GM12878 (cell line): ENCODE measurements at regions not wholly inside any gene's neighbourhood (a gene's known extent, or its start where the extent isn't known, plus 50 kb on each side); places are given as distances from the start of the nearest gene placed in this dataset.

Source experiments
- ATAC-seq: fragments of 200-7000 bp; cut with Tn5 transposase; 3 replicates; pipeline ENCODE4 v1.9.1; 2020; ENCODE audit warnings: mild to moderate bottlenecking, moderate library complexity
- BruUV-seq: library from RNA; stranded (reverse); fragments of 400-500 nt; replicated peaks from 2 replicates; lab custom pipeline; 2021; lab: Mats Ljungman, UMichigan
- CTCF ChIA-PET: fragments of 300-600 bp; sonication (Branson Sonifier 250); formaldehyde crosslinking; extraction: SDS; loops from one replicate; lab custom pipeline; 2021; ENCODE audit warnings: inconsistent platforms; lab: Yijun Ruan, JAX
- POLR2A ChIA-PET: fragments of 350-600 bp; formaldehyde crosslinking; extraction: SDS; loops from one replicate; lab custom pipeline; 2021; ENCODE audit warnings: inconsistent platforms; lab: Charles Lee
- RAD21 ChIA-PET: fragments of 300-600 bp; sonication (Branson Sonifier 250); formaldehyde crosslinking; loops from one replicate; lab custom pipeline; 2023; ENCODE audit warnings: antibody characterized with exemption; ENCODE audit not compliant: unreplicated experiment; lab: Charles Lee
- SMC1A ChIA-PET: fragments of 300-600 bp; sonication (Branson Sonifier 250); formaldehyde crosslinking; loops from one replicate; lab custom pipeline; 2023; ENCODE audit not compliant: unreplicated experiment, uncharacterized antibody; lab: Charles Lee
- DNase-seq: peaks from one replicate; pipeline ENCODE4 v3.0.0-alpha.2; 2011; ENCODE audit warnings: low read depth, low spot score
- FAIRE-seq: peaks from 3 replicates; lab custom pipeline; 2011; peaks lifted over from hg19 to GRCh38; lab: Jason Lieb, UNC
- H2AFZ ChIP-seq: 2 replicates; pipeline ENCODE4 v1.6.0; 2011; ENCODE audit warnings: low read depth, low read length, control low read depth; ENCODE audit not compliant: control insufficient read depth
- H3K27ac ChIP-seq: 2 replicates; pipeline ENCODE4 v1.5.1; 2011; ENCODE audit warnings: control low read depth; ENCODE audit not compliant: control insufficient read depth, insufficient read depth
- H3K27me3 ChIP-seq, 2 experiments: replicated peaks in 1 of 2; 2 replicates each; pipeline versions ENCODE4 v1.6.0 to v1.6.1; 2011; ENCODE audit warnings: low read length in 1 of 2; ENCODE audit not compliant: control insufficient read depth in 2 of 2, insufficient read depth in 2 of 2
- H3K36me3 ChIP-seq, 2 experiments: 2 replicates each; pipeline ENCODE4 v1.5.1; 2011; ENCODE audit warnings: low read length in 1 of 2; ENCODE audit not compliant: control insufficient read depth in 2 of 2, insufficient read depth in 2 of 2
- H3K4me1 ChIP-seq: 2 replicates; pipeline ENCODE4 v1.6.1; 2011; ENCODE audit warnings: mild to moderate bottlenecking, low read length, moderate library complexity, mixed read lengths; ENCODE audit not compliant: control insufficient read depth, insufficient read depth
- H3K4me2 ChIP-seq: 2 replicates; pipeline ENCODE4 v1.6.0; 2011; ENCODE audit warnings: control low read depth; ENCODE audit not compliant: control insufficient read depth, insufficient read depth
- H3K4me3 ChIP-seq: fragments of 200-600 bp; sonication (generic); 2 replicates; pipeline ENCODE4 v1.5.1; 2016
- H3K79me2 ChIP-seq: 2 replicates; pipeline ENCODE4 v1.6.0; 2011; ENCODE audit warnings: low read length; ENCODE audit not compliant: control insufficient read depth, insufficient read depth
- H3K9ac ChIP-seq: 2 replicates; pipeline ENCODE4 v1.8.0; 2011; ENCODE audit warnings: low read length, control low read depth, mixed read lengths; ENCODE audit not compliant: control insufficient read depth, insufficient read depth
- H3K9me3 ChIP-seq: replicated peaks from 3 replicates; pipeline ENCODE4 v1.5.1; 2011; ENCODE audit warnings: mild to moderate bottlenecking, low read length; ENCODE audit not compliant: control insufficient read depth, insufficient read depth
- H4K20me1 ChIP-seq: 2 replicates; pipeline ENCODE4 v1.6.0; 2011; ENCODE audit not compliant: control insufficient read depth, insufficient read depth
- ESRRA ChIP-seq: IDR thresholded peaks from 2 replicates; pipeline ENCODE4 v1.6.1; 2012; ENCODE audit warnings: mild to moderate bottlenecking, low read length, improper control_type of control experiment
- ETV6 ChIP-seq, 2 experiments: fragments of 450-650 bp in 1 of 2; IDR thresholded peaks in 1 of 2; conservative IDR thresholded peaks in 1 of 2; 2 replicates each; pipeline ENCODE4 v1.6.1; 2014; ENCODE audit warnings: antibody characterized with exemption in 1 of 2, borderline replicate concordance in 1 of 2, low read depth in 1 of 2, mild to moderate bottlenecking in 1 of 2, moderate library complexity in 1 of 2
- JUND ChIP-seq: IDR thresholded peaks from 2 replicates; pipeline ENCODE4 v1.6.1; 2012; ENCODE audit warnings: low read depth, mild to moderate bottlenecking, low read length, improper control_type of control experiment, moderate library complexity
- NBN ChIP-seq: fragments of 450-650 bp; IDR thresholded peaks from 2 replicates; pipeline ENCODE4 v1.6.1; 2016
- NFIC ChIP-seq: IDR thresholded peaks from 2 replicates; pipeline ENCODE4 v1.6.1; 2012; ENCODE audit warnings: low read depth, mild to moderate bottlenecking, inconsistent platforms, low read length, moderate library complexity
- NR2F1 ChIP-seq: fragments of 450-650 bp; conservative IDR thresholded peaks from 2 replicates; pipeline ENCODE4 v1.6.1; 2017; ENCODE audit warnings: mild to moderate bottlenecking
- PAX5 ChIP-seq: IDR thresholded peaks from 2 replicates; pipeline ENCODE4 v1.6.1; 2011; ENCODE audit warnings: low read depth, low read length, borderline replicate concordance
- PML ChIP-seq: IDR thresholded peaks from 2 replicates; pipeline ENCODE4 v1.6.1; 2012; ENCODE audit warnings: low read length, inconsistent platforms
- POLR2A ChIP-seq: IDR thresholded peaks from 2 replicates; pipeline ENCODE4 v1.6.1; 2011; ENCODE audit warnings: low read depth, mild to moderate bottlenecking, low read length
- RCOR1 ChIP-seq: conservative IDR thresholded peaks from 2 replicates; pipeline ENCODE4 v1.6.1; 2012; ENCODE audit warnings: low read depth, low read length, improper control_type of control experiment
- REST ChIP-seq: IDR thresholded peaks from 2 replicates; pipeline ENCODE4 v1.6.1; 2012; ENCODE audit warnings: mild to moderate bottlenecking, low read depth, low read length
- TBL1XR1 ChIP-seq: IDR thresholded peaks from 2 replicates; pipeline ENCODE4 v1.6.1; 2012; ENCODE audit warnings: low read depth, low read length, improper control_type of control experiment
- TCF3 ChIP-seq: IDR thresholded peaks from 2 replicates; pipeline ENCODE4 v1.6.1; 2012; ENCODE audit warnings: low read depth, mild to moderate bottlenecking, low read length, borderline replicate concordance; ENCODE audit not compliant: insufficient read depth
- ZNF687 ChIP-seq: fragments of 450-650 bp; IDR thresholded peaks from 2 replicates; pipeline ENCODE4 v1.6.1; 2017; ENCODE audit warnings: mild to moderate bottlenecking, moderate library complexity
- in situ Hi-C: fragments of 300-500 bp; cut with MboI; formaldehyde crosslinking; loops from 9 replicates; pipeline ENCODE4 v1.14.3; 2018; ENCODE audit warnings: mixed read lengths
- intact Hi-C: fragments of 100-400 bp; cut with micrococcal nuclease; formaldehyde crosslinking; loops from one replicate; pipeline ENCODE4 v1.14.2; 2022; ENCODE audit not compliant: unreplicated experiment

GRCh38 chr5:54829102-54829501, 156.3 kb downstream of the ESM1 start (continued):
- no peak for TF ChIP-seq REST
- TF ChIP-seq ESRRA, result no peak
- no peak for TF ChIP-seq ETV6 (conservative IDR thresholded peaks at IDR 0.05 in 1 of 2, IDR thresholded peaks at IDR 0.05 in 1 of 2; ENCODE audit: borderline replicate concordance in 1 of 2, low read depth in 1 of 2)
- no peak for TF ChIP-seq NFIC
- TF ChIP-seq PAX5, result no peak

- ChIA-PET SMC1A (no interaction called here), POLR2A (no interaction called here), RAD21 (no interaction called here), CTCF (no interaction called here)
- Histone ChIP-seq H4K20me1 (no peaks in the 10 kb centered on the region), H3K9ac (no peak overlapping the region), H3K36me3 (no peaks in the 10 kb centered on the region), H3K27me3 (no peaks in the 10 kb centered on the region; a peak in 1 of 4 replicates), H3K27ac (no peak overlapping the region), H3K4me1 (no peaks in the 10 kb centered on the region), H3K79me2 (no peaks in the 10 kb centered on the region), H3K4me3 (no peak overlapping the region), H2AFZ (no peak overlapping the region), H3K9me3 (no peaks in the 10 kb centered on the region), H3K4me2 (no peak overlapping the region)
- DNase-seq (no peak), FAIRE-seq (no peak), ATAC-seq (no peak)
- BruUV-seq, result no TSS peak
- in situ Hi-C loops, result no loop called here
- TF ChIP-seq POLR2A (no peak), ZNF687 (no peak), NBN (no peak), RCOR1 (no peak), JUND (no peak), PML (no peak), TCF3 (no peak), NR2F1 (no peak), TBL1XR1 (no peak)
- intact Hi-C loops, result no loop called here
These were observed 157.2 kb downstream of the ESM1 start for GRCh38 chr5:54828151-54828550.
